ENCODE measurements at regions not wholly inside any gene's neighbourhood (a gene's known extent, or its start where the extent isn't known, plus 50 kb on each side); places are given as distances from the start of the nearest gene placed in this dataset.

GRCh38 chr13:76829572-76830327, 56.5 kb downstream of the KCTD12 start:
- Histone ChIP-seq H3K9me3 (ENCODE audit: control insufficient read depth, low read depth, low read length) (no peaks in the 10 kb centered on the region), H3K18ac (ENCODE audit: insufficient read length, low read depth, low read length) (no peak overlapping the region), H3K56ac (ENCODE audit: insufficient read length, low read depth, low read length) (no peak overlapping the region), H3K14ac (ENCODE audit: insufficient read depth, low read length) (no peak overlapping the region), H4K8ac (replicated peaks; ENCODE audit: insufficient read length, low read depth, low read length) (no peak overlapping the region), H3K27me3 (ENCODE audit: insufficient read depth, low read length) (no peaks in the 10 kb centered on the region), H2BK15ac (ENCODE audit: low read depth, low read length) (no peak overlapping the region; the same call in 1 of the 2 replicates), H2BK120ac (ENCODE audit: low read depth, low read length, poor library complexity, severe bottlenecking) (no peak overlapping the region), H3K79me1 (ENCODE audit: insufficient read depth, low read depth, low read length, poor library complexity, severe bottlenecking) (no peaks in the 10 kb centered on the region), H4K20me1 (ENCODE audit: control insufficient read depth, insufficient read depth, insufficient read length) (no peaks in the 10 kb centered on the region), H3K23me2 (ENCODE audit: insufficient read length, low read depth, low read length, poor library complexity, severe bottlenecking) (no peaks in the 10 kb centered on the region), H3K9ac (ENCODE audit: extremely low read depth, insufficient read length, low read length) (no peak overlapping the region), H3K23ac (ENCODE audit: insufficient read length, low read depth, low read length) (no peak overlapping the region), H2AK5ac (ENCODE audit: insufficient read length, low read length) (no peak overlapping the region), H3K79me2 (ENCODE audit: insufficient read depth, low read length) (no peaks in the 10 kb centered on the region), H3K4ac (ENCODE audit: low read depth, low read length) (no peak overlapping the region), H3K4me2 (ENCODE audit: insufficient read depth, insufficient read length, low read length) (no peak overlapping the region), H3K27ac (ENCODE audit: insufficient read length, low read depth, low read length) (no peak overlapping the region), H2BK12ac (ENCODE audit: insufficient read length, low read depth, low read length) (no peak overlapping the region), H3K4me1 (ENCODE audit: insufficient read depth, low read length) (no peaks in the 10 kb centered on the region), H2AFZ (ENCODE audit: low read length) (no peak overlapping the region), H2BK5ac (ENCODE audit: insufficient read length, low read length) (no peak overlapping the region), H2BK20ac (ENCODE audit: low read depth, low read length, poor library complexity, severe bottlenecking) (no peak overlapping the region), H4K91ac (ENCODE audit: insufficient read length, low read depth, low read length) (no peak overlapping the region), H3T11ph (ENCODE audit: low read length) (no peak overlapping the region), H4K5ac (ENCODE audit: insufficient read length, low read depth, low read length) (no peak overlapping the region)
- H3K27ac Mint-ChIP-seq, result no peak overlapping the region
- no CpG with 5 or more reads among the region's 9 CpGs for WGBS (ENCODE audit: extremely low coverage, insufficient read length, low lambda C conversion rate)
- peaks cover 0 to 4% (median 0%) of the 10 kb centered on the region in 3 experiments; a peak in 3 of 7 replicates for H3K36me3 Mint-ChIP-seq (ENCODE audit: insufficient read depth in 1 of 3, low read depth in 3 of 3)
- peaks cover 0 to 4% of the 10 kb centered on the region in 2 experiments; a peak in 2 of 4 replicates for H3K4me1 Mint-ChIP-seq
- peaks cover 3% of the 10 kb centered on the region in 2 experiments for H3K9me3 Mint-ChIP-seq
- no peak for DNase-seq
- no peak for TF ChIP-seq CTCF (conservative IDR thresholded peaks at IDR 0.05)
- H3K4me3 Mint-ChIP-seq, result no peak overlapping the region
- H3K27me3 Mint-ChIP-seq (ENCODE audit: low read depth), result no peaks in the 10 kb centered on the region
